OCI-LY1 (cell line): ENCODE measurements at regions not wholly inside any gene's neighbourhood (a gene's known extent, or its start where the extent isn't known, plus 50 kb on each side); places are given as distances from the start of the nearest gene placed in this dataset.
"Not testable (repeated sequence)": the region's sequence is repeated elsewhere in the genome, so short reads cannot be mapped to it uniquely, and the experiment has no call there.

ENCODE experiments used
- H2AFZ ChIP-seq: fragments of 200-600 bp; sonication (generic), shearing (Covaris generic); 2 replicates; pipeline ENCODE4 v1.6.0; 2014; ENCODE audit warnings: antibody characterized with exemption, mild to moderate bottlenecking, low read length
- H3F3A ChIP-seq: fragments of 200-600 bp; sonication (generic), shearing (Covaris generic); 2 replicates; pipeline ENCODE4 v1.6.0; 2014; ENCODE audit warnings: mild to moderate bottlenecking, antibody characterized with exemption, low read length, moderate library complexity; ENCODE audit not compliant: insufficient read depth
- H3K27ac ChIP-seq: fragments of 200-600 bp; sonication (generic); 2 replicates; pipeline ENCODE4 v1.5.1; 2014; ENCODE audit warnings: low read length, mixed run types, mild to moderate bottlenecking, low read depth; ENCODE audit not compliant: poor library complexity, severe bottlenecking
- H3K27me3 ChIP-seq: fragments of 200-600 bp; sonication (generic); 2 replicates; pipeline ENCODE4 v1.6.0; 2014; ENCODE audit warnings: antibody characterized with exemption, mild to moderate bottlenecking, low read length, moderate library complexity; ENCODE audit not compliant: insufficient read depth
- H3K36me3 ChIP-seq: fragments of 200-600 bp; sonication (generic); 2 replicates; pipeline ENCODE4 v1.6.1; 2014; ENCODE audit warnings: mild to moderate bottlenecking, antibody characterized with exemption, low read length, moderate library complexity, mixed read lengths; ENCODE audit not compliant: insufficient read depth
- H3K4me1 ChIP-seq: fragments of 200-600 bp; sonication (generic); 2 replicates; pipeline ENCODE4 v1.5.1; 2014; ENCODE audit warnings: mild to moderate bottlenecking, low read length, moderate library complexity; ENCODE audit not compliant: insufficient read depth, severe bottlenecking
- H3K4me2 ChIP-seq: fragments of 200-600 bp; sonication (generic), shearing (Covaris generic); 2 replicates; pipeline ENCODE4 v1.6.1; 2014; ENCODE audit warnings: low read length
- H3K4me3 ChIP-seq: fragments of 200-600 bp; sonication (generic); 2 replicates; pipeline ENCODE4 v1.5.1; 2014; ENCODE audit warnings: low read length, low read depth, mild to moderate bottlenecking, mixed read lengths; ENCODE audit not compliant: poor library complexity, severe bottlenecking
- H3K79me2 ChIP-seq: fragments of 200-600 bp; shearing (Covaris generic); 2 replicates; pipeline ENCODE4 v1.6.1; 2016; ENCODE audit warnings: mixed run types, low read length, mixed read lengths; ENCODE audit not compliant: insufficient read depth
- H3K9ac ChIP-seq: fragments of 200-600 bp; sonication (generic), shearing (Covaris generic); 2 replicates; pipeline ENCODE4 v1.6.1; 2014; ENCODE audit warnings: mild to moderate bottlenecking, low read length, mixed read lengths
- H3K9me2 ChIP-seq: fragments of 200-600 bp; sonication (generic), shearing (Covaris generic); 2 replicates; pipeline ENCODE4 v1.6.1; 2014; ENCODE audit warnings: low read depth, mild to moderate bottlenecking, low read length, mixed read lengths
- H3K9me3 ChIP-seq: fragments of 200-600 bp; shearing (Covaris generic); 2 replicates; pipeline ENCODE4 v1.6.1; 2014; ENCODE audit warnings: low read length, mixed read lengths
- H4K20me1 ChIP-seq: fragments of 200-600 bp; sonication (generic), shearing (Covaris generic); 2 replicates; pipeline ENCODE4 v1.6.0; 2016; ENCODE audit warnings: mild to moderate bottlenecking, low read length; ENCODE audit not compliant: insufficient read depth
- EZH2 ChIP-seq: fragments of 200-600 bp; sonication (generic), shearing (Covaris generic); IDR thresholded peaks from 2 replicates; pipeline ENCODE4 v1.8.0; 2017; ENCODE audit warnings: borderline replicate concordance, mixed run types, mild to moderate bottlenecking, antibody characterized with exemption, low read length, moderate library complexity, mixed read lengths
- TF ChIP-seq, protein P1 (sequence below): fragments of 200-600 bp; sonication (generic), shearing (Covaris generic); IDR thresholded peaks from 2 replicates; pipeline ENCODE4 v1.5.1; 2017; ENCODE audit warnings: mild to moderate bottlenecking, antibody characterized with exemption, low read length, moderate library complexity, mixed read lengths

DNA sequence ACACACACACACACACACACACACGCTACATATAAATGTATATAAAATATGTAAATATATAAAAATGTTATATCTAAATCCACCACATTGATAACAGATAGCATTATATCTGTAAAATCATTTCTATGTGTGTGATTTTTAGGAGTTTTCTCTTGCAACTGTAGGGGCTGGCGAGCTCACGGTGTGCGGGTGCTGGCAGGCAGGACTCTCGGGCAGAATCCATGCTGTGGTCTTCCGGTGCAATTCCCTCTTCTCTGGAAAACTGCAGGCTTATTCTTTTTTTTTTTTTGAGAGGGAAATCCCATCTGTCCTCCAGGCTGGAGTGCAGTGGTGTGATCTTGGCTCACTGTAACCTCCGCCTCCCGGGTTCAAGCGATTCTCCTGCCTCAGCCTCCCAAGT lies 205.8 kb downstream of the NPIPB11 start:
- H3K9me3 ChIP-seq, H3K27ac ChIP-seq: not testable (repeated sequence)

DNA sequence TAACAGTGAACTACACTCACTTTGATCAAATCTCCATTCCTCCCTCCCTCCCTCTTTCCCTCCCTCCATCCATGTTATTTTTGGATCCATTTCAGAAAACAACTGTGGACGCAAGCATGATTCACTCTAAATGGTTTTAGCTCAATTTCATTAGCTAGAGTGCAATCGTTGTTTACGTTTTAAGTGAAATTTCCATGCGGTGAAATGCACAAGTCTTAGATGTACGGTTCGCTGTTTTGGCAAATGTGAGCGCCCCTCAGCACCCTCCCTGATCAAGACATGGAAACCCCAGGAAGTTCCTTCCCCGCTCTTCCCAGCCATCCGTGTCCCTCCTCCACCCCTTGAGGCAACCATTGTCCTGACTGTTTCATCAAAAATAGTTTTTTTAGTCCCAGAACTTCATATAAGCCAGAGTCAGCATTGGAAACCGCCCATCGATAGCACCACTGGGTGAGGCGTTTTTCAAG lies 206.3 kb downstream of the NPIPB11 start:
- not testable (repeated sequence) for H3F3A ChIP-seq, H3K36me3 ChIP-seq, H3K79me2 ChIP-seq, H3K4me1 ChIP-seq, H4K20me1 ChIP-seq, H3K4me2 ChIP-seq, H3K9me2 ChIP-seq, H2AFZ ChIP-seq, H3K27me3 ChIP-seq, H3K9me3 ChIP-seq, H3K27ac ChIP-seq, H3K4me3 ChIP-seq, H3K9ac ChIP-seq

More for the DNA sequence above, 205.8 kb downstream of the NPIPB11 start:
- not testable (repeated sequence) for H3K4me2 ChIP-seq, H4K20me1 ChIP-seq, H3K4me1 ChIP-seq, H3K9ac ChIP-seq, H3K27me3 ChIP-seq, H3K4me3 ChIP-seq, H2AFZ ChIP-seq, H3F3A ChIP-seq, H3K9me2 ChIP-seq, H3K36me3 ChIP-seq, H3K79me2 ChIP-seq

DNA sequence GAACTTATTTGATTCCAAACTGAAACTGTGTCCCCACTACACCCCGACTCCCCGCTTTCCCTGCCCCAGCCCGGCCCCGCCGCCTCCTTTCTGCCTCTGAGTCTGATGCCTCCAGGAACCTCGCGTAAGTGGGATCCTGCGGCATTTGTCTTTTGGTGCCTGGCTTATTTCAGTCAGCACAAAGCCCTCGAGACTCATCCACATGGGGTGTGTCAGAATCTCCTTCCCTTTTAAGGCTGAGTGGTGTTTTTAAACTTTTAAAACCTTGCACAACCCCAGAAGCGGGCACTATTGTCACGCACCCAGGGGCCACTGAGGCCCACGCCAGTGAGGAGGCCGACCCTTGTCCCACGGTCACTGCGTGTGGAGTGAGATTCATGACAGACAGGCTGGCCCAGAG lies 206.9 kb downstream of the NPIPB11 start:
- H3K36me3 ChIP-seq, H3K4me3 ChIP-seq, H3K79me2 ChIP-seq, H3K9me3 ChIP-seq, H3K27ac ChIP-seq, H3K4me1 ChIP-seq, H3K9ac ChIP-seq, H3F3A ChIP-seq, H2AFZ ChIP-seq, H3K4me2 ChIP-seq, H4K20me1 ChIP-seq, H3K27me3 ChIP-seq, H3K9me2 ChIP-seq: not testable (repeated sequence)

DNA sequence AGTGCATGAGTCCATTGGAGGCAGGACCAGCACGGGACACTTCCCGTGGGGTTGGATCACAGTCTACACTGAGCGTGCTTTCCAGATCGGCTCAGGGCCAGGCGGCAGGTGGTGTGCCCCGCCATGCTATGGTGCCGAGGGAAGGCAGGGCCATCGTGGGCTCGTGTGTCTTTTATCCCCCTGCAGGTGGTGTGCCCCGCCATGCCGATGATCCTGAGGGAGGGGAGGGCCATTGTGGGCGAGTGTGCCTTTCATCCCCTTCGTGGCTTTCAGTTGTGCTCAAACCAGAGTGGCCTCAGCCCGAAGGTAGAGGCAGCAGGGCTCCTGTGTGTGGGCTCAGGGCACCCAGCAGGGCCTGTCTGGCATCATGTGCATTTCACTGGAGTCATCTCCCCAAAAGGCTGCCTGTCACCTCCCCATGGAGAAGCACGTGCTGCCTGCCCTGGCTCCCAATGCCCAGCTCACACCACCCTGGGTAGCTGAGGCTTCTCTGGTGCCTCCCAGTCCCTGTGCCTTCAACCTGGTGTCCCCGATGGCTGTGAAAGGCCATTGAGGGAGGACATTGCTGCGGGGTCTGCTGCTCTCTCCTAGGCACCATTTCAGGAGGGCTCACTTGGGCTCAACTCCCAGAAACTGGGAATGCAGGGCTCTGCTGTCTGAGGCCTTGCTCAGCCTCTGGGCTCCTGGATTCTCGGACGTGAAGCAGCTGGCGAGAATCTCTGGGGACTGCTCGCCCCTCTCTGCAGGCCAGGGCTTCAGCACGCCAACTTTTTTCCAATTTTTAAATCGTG lies 207.6 kb downstream of the NPIPB11 start:
- Histone ChIP-seq H3K4me3 (no peak overlapping the region), H3F3A (no peaks in the 10 kb centered on the region), H3K9me3 (no peaks in the 10 kb centered on the region), H3K9me2 (no peaks in the 10 kb centered on the region), H3K9ac (no peak overlapping the region), H3K27me3 (no peaks in the 10 kb centered on the region), H3K36me3 (no peaks in the 10 kb centered on the region; the same call in 1 of the 2 replicates), H2AFZ (no peak overlapping the region), H3K79me2 (no peaks in the 10 kb centered on the region), H3K4me1 (no peaks in the 10 kb centered on the region), H3K4me2 (no peak overlapping the region), H4K20me1 (no peaks in the 10 kb centered on the region), H3K27ac (no peak overlapping the region)
- TF ChIP-seq, protein P1, sequence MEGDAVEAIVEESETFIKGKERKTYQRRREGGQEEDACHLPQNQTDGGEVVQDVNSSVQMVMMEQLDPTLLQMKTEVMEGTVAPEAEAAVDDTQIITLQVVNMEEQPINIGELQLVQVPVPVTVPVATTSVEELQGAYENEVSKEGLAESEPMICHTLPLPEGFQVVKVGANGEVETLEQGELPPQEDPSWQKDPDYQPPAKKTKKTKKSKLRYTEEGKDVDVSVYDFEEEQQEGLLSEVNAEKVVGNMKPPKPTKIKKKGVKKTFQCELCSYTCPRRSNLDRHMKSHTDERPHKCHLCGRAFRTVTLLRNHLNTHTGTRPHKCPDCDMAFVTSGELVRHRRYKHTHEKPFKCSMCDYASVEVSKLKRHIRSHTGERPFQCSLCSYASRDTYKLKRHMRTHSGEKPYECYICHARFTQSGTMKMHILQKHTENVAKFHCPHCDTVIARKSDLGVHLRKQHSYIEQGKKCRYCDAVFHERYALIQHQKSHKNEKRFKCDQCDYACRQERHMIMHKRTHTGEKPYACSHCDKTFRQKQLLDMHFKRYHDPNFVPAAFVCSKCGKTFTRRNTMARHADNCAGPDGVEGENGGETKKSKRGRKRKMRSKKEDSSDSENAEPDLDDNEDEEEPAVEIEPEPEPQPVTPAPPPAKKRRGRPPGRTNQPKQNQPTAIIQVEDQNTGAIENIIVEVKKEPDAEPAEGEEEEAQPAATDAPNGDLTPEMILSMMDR, result no peak
- TF ChIP-seq EZH2, result no peak
